HAP-1 (cell line): ENCODE measurements at regions not wholly inside any gene's neighbourhood (a gene's known extent, or its start where the extent isn't known, plus 50 kb on each side); places are given as distances from the start of the nearest gene placed in this dataset.
A peak's percentile ranks its signal among the peaks of the same experiment; 100 is the strongest.
"Not testable (repeated sequence)": the region's sequence is repeated elsewhere in the genome, so short reads cannot be mapped to it uniquely, and the experiment has no call there.

Experiments used
- DNase-seq, 2 experiments: peaks; one replicate each; pipeline ENCODE4 v3.0.0-alpha.2; 2016 to 2020; ENCODE audit warnings: low spot score in 2 of 2
- H3K27me3 ChIP-seq: fragments of 250-450 bp; sonication (Bioruptor Pico); 2 replicates; pipeline ENCODE4 v1.5.1; 2020; ENCODE audit warnings: low read depth, mild to moderate bottlenecking, moderate library complexity
- H3K36me3 ChIP-seq: fragments of 250-450 bp; sonication (Bioruptor Pico); replicated peaks from 2 replicates; pipeline ENCODE4 v1.5.1; 2020; ENCODE audit warnings: mild to moderate bottlenecking
- H3K4me1 ChIP-seq: fragments of 250-450 bp; sonication (Bioruptor Pico); 2 replicates; pipeline ENCODE4 v1.5.1; 2020; ENCODE audit warnings: mild to moderate bottlenecking
- H3K4me3 ChIP-seq: fragments of 250-450 bp; sonication (Bioruptor Pico); 2 replicates; pipeline ENCODE4 v1.5.1; 2020; ENCODE audit warnings: mild to moderate bottlenecking, moderate library complexity
- H3K9me3 ChIP-seq: fragments of 250-450 bp; sonication (Bioruptor Pico); 2 replicates; pipeline ENCODE4 v1.5.1; 2020; ENCODE audit warnings: mild to moderate bottlenecking, moderate library complexity
- in situ Hi-C: fragments of 300-500 bp; cut with MboI; formaldehyde crosslinking; loops from 3 replicates; pipeline ENCODE4 v1.14.3; 2020; ENCODE audit warnings: low sequenced_read_pairs, inconsistent platforms, mixed read lengths

GRCh38 chrX:86887341-86887740 lies 630.3 kb upstream of the KLHL4 start:
- H3K9me3 ChIP-seq, result no peaks in the 10 kb centered on the region
- in situ Hi-C loops, result no loop called here
- no peaks in the 10 kb centered on the region for H3K36me3 ChIP-seq
- H3K4me1 ChIP-seq, result peaks cover 12% of the 10 kb centered on the region
- H3K4me3 ChIP-seq, result no peak overlapping the region
- peak in 1 of 2 experiments; percentile 89 for DNase-seq
- no peaks in the 10 kb centered on the region for H3K27me3 ChIP-seq

DNA sequence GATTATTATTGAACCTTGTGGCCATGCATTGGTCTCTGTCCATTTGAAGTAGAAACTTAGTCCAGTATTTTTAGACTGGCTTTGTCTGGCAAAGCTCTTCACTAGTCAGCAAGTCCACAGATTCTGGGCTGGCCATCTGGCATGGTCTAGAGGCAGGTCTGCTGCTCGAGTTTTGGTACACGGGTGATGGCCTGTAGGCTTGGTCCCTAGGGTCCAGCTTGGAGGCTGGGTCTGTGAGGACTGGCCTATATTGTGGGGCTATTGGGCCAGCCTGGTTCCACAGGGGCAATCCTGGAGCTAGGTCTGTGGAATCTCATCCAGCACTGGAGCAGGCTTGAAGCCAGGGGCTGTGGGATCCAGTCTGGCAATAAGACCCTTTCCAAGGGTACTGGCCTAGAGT lies 607.6 kb upstream of the KLHL4 start:
- no peaks in the 10 kb centered on the region for H3K27me3 ChIP-seq
- no peak overlapping the region for H3K4me3 ChIP-seq
- H3K9me3 ChIP-seq, result no peaks in the 10 kb centered on the region
- H3K4me1 ChIP-seq, result no peaks in the 10 kb centered on the region
- in situ Hi-C loops, result no loop called here
- no peaks in the 10 kb centered on the region for H3K36me3 ChIP-seq
- DNase-seq, result no peak

DNA sequence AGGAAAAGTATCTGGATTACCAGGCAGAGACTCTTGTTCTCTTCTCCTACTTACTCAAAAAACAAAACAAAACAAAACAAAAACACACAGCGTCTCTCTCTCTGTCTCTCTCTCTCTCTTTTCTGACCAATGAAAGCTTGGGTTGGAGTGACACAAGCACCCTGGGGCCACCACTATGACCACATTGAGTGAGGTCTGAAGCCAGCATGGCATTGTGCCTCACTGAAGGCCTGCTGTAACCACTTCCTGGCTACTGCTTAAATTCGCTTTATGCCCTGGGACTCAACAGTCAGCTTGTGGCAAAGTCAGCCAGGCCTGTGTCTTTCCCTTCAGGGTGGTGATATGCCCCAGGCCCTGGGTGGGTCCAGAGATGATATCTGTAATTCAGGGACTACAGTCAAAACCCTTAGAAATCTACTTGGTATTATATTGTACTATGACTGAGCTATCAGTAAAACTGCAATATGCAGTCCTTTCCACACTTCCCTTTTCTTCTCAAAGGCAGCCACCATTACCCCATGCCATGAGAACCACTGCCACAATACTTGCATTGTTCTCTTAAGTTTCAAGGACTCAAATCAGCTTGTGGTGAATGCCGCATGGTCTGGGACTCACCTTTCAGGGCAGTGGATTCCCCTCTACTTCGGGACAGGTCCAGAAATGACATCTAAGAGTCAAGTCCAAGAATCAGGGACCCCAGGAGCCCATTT lies 606.8 kb upstream of the KLHL4 start:
- Histone ChIP-seq H3K4me1 (no peaks in the 10 kb centered on the region), H3K9me3 (no peaks in the 10 kb centered on the region), H3K36me3 (no peaks in the 10 kb centered on the region), H3K27me3 (no peaks in the 10 kb centered on the region), H3K4me3 (no peak overlapping the region)
- DNase-seq, result no peak
- in situ Hi-C loops, result no loop called here

DNA sequence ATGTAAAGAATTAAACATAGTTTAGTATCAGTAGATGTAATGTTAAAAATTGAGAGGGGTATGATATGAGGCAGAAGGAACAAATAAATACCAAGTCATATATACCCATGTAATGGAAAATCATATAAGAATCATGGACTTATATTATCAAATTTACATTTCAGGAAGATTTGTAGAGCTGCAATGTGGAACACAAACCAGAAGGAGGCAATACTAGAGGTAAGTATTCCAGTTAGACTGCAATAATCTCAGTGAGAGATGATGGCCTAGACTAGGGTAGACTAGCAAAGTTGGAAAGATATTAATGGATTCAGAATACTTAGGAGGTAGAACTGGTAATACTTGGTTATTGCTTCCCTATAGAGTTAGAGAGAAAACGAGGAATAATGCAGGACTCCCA lies 603.0 kb upstream of the KLHL4 start:
- Histone ChIP-seq H3K4me1 (no peaks in the 10 kb centered on the region), H3K4me3 (no peak overlapping the region), H3K27me3 (no peaks in the 10 kb centered on the region), H3K36me3 (no peaks in the 10 kb centered on the region), H3K9me3 (no peaks in the 10 kb centered on the region)
- DNase-seq, result no peak
- in situ Hi-C loops, result no loop called here

DNA sequence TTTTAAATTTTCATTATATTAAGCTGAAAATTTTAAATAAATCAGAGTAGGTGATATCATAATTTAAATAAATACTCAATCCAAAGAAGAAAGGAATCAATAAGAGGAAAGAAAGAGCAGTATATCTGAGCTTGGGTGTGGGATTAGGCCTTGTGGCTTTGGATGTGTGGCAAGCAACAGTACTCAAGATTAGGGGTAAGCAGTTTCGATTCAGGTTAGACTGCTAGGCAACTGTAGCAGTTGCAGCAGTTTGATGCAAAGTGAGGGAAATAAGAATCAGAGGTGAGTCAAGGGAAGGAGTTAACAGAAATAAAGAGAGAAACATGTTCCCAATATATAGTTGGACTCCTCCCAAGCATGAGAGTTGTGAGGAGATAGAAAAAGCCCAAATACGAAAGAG lies 599.6 kb upstream of the KLHL4 start:
- in situ Hi-C loops, result no loop called here
- H3K9me3 ChIP-seq, result no peaks in the 10 kb centered on the region
- H3K36me3 ChIP-seq, result no peaks in the 10 kb centered on the region
- no peaks in the 10 kb centered on the region for H3K27me3 ChIP-seq
- no peak overlapping the region for H3K4me3 ChIP-seq
- no peaks in the 10 kb centered on the region for H3K4me1 ChIP-seq
- no peak for DNase-seq

GRCh38 chrX:86930419-86930818 lies 587.2 kb upstream of the KLHL4 start:
- H3K4me3 ChIP-seq, result no peak overlapping the region
- H3K9me3 ChIP-seq, result no peaks in the 10 kb centered on the region
- no peaks in the 10 kb centered on the region for H3K4me1 ChIP-seq
- no peak for DNase-seq
- no peaks in the 10 kb centered on the region for H3K36me3 ChIP-seq
- H3K27me3 ChIP-seq, result no peaks in the 10 kb centered on the region
- in situ Hi-C loops, result no loop called here

GRCh38 chrX:86935988-86936387 lies 581.6 kb upstream of the KLHL4 start:
- Histone ChIP-seq H3K4me1 (no peaks in the 10 kb centered on the region), H3K4me3 (no peak overlapping the region), H3K9me3 (no peaks in the 10 kb centered on the region), H3K27me3 (no peaks in the 10 kb centered on the region), H3K36me3 (no peaks in the 10 kb centered on the region)
- DNase-seq, result no peak
- in situ Hi-C loops, result no loop called here

- in situ Hi-C loops, result no loop called here
- Histone ChIP-seq H3K36me3 (no peaks in the 10 kb centered on the region), H3K27me3 (no peaks in the 10 kb centered on the region), H3K4me3 (no peak overlapping the region), H3K9me3 (no peaks in the 10 kb centered on the region), H3K4me1 (peaks cover 6% of the 10 kb centered on the region)
- peak; percentile 65 to 69 for DNase-seq
Measured at GRCh38 chrX:86946569-86946968, 571.0 kb upstream of the KLHL4 start.

DNA sequence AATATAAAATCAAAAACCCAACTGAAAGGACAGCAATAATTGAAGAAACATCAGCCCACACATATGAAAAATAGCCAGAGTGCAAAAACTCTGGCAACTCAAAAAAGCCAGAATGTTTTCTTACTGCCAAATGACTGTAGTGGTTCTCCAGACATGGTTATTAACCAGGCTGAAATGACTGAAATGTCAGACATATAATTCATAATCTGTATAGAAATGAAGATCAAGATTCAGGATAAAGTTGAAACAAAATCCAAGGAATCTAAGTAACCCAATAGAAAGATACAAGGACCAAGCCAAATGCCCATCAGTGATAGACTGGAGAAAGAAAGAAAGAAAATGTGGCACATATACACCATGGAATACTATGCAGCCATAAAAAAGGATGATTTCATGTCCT lies 553.3 kb upstream of the KLHL4 start:
- Histone ChIP-seq H3K9me3 (no peaks in the 10 kb centered on the region; the same call in 1 of the 2 replicates), H3K4me1 (peaks cover 9% of the 10 kb centered on the region), H3K36me3 (no peaks in the 10 kb centered on the region), H3K4me3 (no peak overlapping the region), H3K27me3 (no peaks in the 10 kb centered on the region)
- no peak for DNase-seq
- in situ Hi-C loops, result no loop called here

DNA sequence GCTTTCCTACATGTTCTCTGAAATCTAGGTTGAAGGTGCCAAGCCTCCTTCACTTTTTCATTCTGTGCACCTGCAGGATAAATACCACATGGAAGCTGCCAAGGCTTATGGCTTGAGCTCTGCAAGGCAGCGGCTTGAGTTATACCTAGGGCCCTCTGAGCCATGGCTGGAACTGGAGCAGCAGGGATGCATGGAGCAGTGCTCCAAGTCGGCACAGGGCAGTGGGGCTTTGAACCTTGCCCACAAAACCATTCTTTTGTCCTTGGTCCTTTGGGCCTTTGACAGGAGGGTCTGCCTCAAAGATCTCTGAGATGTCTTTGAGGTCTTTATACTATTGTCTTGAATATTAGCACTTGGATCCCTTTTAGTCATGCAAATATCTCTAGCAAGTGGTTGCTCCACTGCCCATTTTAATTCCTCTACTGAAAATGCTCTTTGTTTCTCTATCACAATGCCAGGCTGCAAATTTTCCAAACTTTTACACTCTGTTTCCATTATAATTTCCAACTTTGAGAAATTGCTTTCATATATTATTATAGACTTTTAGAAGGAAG lies 536.2 kb upstream of the KLHL4 start:
- no peaks in the 10 kb centered on the region for H3K36me3 ChIP-seq
- H3K27me3 ChIP-seq, result no peaks in the 10 kb centered on the region
- H3K4me3 ChIP-seq, result no peak overlapping the region
- no peaks in the 10 kb centered on the region for H3K9me3 ChIP-seq
- DNase-seq, result peak; percentile 85 to 98
- in situ Hi-C loops, result no loop called here
- peaks cover 47% of the 10 kb centered on the region for H3K4me1 ChIP-seq

- H3K9me3 ChIP-seq, DNase-seq, H3K4me3 ChIP-seq, H3K27me3 ChIP-seq, H3K36me3 ChIP-seq, in situ Hi-C loops: not testable (repeated sequence)
- H3K4me1 ChIP-seq, result peaks cover 13% of the 10 kb centered on the region
Measured at GRCh38 chrX:86987351-86987750, 530.3 kb upstream of the KLHL4 start.

- Histone ChIP-seq H3K27me3 (no peaks in the 10 kb centered on the region), H3K9me3 (peaks cover 3% of the 10 kb centered on the region; the same call in 1 of the 2 replicates), H3K4me1 (peaks cover 31% of the 10 kb centered on the region), H3K36me3 (no peaks in the 10 kb centered on the region), H3K4me3 (no peak overlapping the region)
- in situ Hi-C loops, result no loop called here
- DNase-seq, result peak in 1 of 2 experiments; percentile 90
Measured at GRCh38 chrX:87003031-87003430, 514.6 kb upstream of the KLHL4 start.

DNA sequence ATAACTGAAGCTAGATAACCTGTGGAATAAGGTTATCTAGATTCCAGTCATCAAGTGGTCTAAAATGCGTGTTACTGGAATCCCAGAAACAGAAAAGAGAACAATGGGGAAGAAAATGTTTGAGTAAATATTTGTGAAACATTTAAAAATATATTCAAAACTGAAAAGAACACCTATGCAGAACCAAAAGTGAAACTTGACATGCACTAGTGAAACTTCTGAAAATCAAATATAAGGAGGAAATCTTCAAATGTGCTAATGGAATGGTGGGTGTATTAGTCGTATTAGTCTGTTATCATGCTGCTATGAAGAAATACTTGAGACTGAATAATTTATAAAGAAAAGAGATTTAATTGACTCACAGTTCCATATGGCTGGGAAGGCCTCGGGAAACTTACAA lies 512.4 kb upstream of the KLHL4 start:
- no peak for DNase-seq
- in situ Hi-C loops, result no loop called here
- no peaks in the 10 kb centered on the region for H3K27me3 ChIP-seq
- no peaks in the 10 kb centered on the region for H3K36me3 ChIP-seq
- H3K4me3 ChIP-seq, result no peak overlapping the region
- peaks cover 3% of the 10 kb centered on the region for H3K9me3 ChIP-seq
- peaks cover 26% of the 10 kb centered on the region for H3K4me1 ChIP-seq

DNA sequence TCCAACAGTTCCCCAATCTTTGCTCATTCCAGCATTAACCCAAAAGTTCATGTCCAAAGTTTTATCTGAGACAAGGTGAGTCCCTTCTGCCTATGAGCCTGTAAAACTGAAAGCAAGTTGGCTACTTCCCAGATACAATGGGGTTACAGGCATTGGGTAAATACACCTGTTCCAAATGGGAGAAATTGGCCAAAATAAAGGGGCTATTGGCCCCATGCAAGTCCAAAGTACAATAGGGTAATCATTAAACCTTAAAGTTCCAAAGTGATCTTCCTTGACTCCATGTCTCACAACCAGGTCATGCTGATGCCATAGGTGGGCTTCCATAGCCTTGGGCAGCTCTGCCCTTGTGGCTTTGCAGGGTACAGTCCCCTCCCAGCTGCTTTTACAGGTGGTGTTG lies 511.7 kb upstream of the KLHL4 start:
- H3K36me3 ChIP-seq, result no peaks in the 10 kb centered on the region
- peaks cover 3% of the 10 kb centered on the region for H3K9me3 ChIP-seq
- no peak overlapping the region for H3K4me3 ChIP-seq
- peaks cover 26% of the 10 kb centered on the region for H3K4me1 ChIP-seq
- no peak for DNase-seq
- in situ Hi-C loops, result no loop called here
- no peaks in the 10 kb centered on the region for H3K27me3 ChIP-seq

GRCh38 chrX:87006561-87006960 lies 511.0 kb upstream of the KLHL4 start:
- Histone ChIP-seq H3K27me3 (no peaks in the 10 kb centered on the region), H3K9me3 (peaks cover 3% of the 10 kb centered on the region), H3K36me3 (no peaks in the 10 kb centered on the region), H3K4me1 (peaks cover 26% of the 10 kb centered on the region), H3K4me3 (no peak overlapping the region)
- peak; percentile 41 to 76 for DNase-seq
- in situ Hi-C loops, result no loop called here
